ENCODE measurements at regions not wholly inside any gene's neighbourhood (a gene's known extent, or its start where the extent isn't known, plus 50 kb on each side); places are given as distances from the start of the nearest gene placed in this dataset.

GRCh38 chr1:55575571-55576279, 360.6 kb upstream of the USP24 start:
- no peak for TF ChIP-seq CTCF (IDR thresholded peaks at IDR 0.05; ENCODE audit: low read depth, low read length)
- TF ChIP-seq EZH2phosphoT487 (IDR thresholded peaks at IDR 0.05; ENCODE audit: low read depth) = no peak

Data from OCI-LY3 (cell line).